ENCODE measurements at regions not wholly inside any gene's neighbourhood (a gene's known extent, or its start where the extent isn't known, plus 50 kb on each side); places are given as distances from the start of the nearest gene placed in this dataset.

DNA sequence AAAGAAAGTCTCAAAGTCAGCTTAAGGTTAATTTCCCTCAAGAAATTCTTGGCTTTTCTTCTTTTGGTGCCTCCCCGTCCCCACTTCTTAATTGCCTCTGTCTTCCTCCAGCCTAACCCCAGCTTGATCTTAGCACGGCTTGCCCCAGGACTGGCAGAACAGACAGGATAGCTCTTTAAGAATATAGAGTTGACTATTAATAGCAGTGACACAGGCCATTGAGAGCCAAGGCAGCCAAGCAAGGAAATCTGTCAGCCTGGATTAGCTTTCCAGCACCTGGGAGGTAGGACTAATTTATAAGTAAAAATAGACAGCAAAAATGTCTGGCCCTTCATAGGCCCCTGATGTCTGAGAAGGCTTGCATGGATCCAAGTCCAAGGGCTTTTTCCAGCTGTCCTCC lies 384.6 kb upstream of the SLC30A5 start:
- no peak for DNase-seq (ENCODE audit: low read depth in 2 of 2)

GRCh38 chr5:68710514-68710913 lies 383.3 kb upstream of the SLC30A5 start:
- no peak for DNase-seq (ENCODE audit: low read depth in 2 of 2)

GRCh38 chr5:68711293-68712200 lies 382.3 kb upstream of the SLC30A5 start:
- no peak for DNase-seq (ENCODE audit: low read depth in 2 of 2)

- no peak for DNase-seq (ENCODE audit: low read depth in 2 of 2)
Observed at GRCh38 chr5:68714810-68715209, 379.0 kb upstream of the SLC30A5 start.

DNA sequence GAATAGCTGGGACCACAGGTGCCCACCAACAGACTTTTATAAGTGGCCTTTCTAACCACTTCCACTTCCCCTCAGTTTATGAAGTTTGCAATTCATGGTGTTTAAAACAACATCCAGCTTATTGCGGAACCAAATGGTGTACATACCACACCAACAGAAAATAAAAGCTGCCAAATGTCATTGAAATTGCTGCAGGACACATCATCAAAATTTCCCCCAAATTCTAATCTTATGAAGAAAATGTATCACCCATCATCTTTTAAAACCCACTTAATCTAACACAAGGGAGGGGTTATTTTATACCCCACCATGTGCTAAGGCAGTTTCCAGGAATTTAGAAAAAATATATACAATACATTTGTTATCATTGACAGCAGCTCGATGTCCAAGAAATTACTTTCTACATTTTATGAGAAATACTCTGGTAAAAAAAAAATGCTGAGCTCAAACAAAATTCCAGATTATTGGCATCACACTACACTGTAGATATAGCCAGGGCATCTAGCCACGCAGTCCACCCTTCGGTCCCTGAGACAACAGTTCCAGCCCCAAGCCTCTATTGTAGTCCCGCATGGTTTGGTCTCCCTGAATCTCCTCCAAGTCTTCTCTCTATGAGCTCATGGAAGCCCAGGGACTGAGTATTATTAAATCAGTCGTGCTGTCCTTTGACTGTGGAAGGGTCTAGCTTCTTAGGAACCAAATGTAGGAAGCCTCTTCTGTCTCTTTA lies 372.8 kb upstream of the SLC30A5 start:
- no peak for DNase-seq (ENCODE audit: low read depth in 2 of 2)

- DNase-seq (ENCODE audit: low read depth in 2 of 2): no peak
Observed at GRCh38 chr5:68722357-68722756, 371.5 kb upstream of the SLC30A5 start.

DNA sequence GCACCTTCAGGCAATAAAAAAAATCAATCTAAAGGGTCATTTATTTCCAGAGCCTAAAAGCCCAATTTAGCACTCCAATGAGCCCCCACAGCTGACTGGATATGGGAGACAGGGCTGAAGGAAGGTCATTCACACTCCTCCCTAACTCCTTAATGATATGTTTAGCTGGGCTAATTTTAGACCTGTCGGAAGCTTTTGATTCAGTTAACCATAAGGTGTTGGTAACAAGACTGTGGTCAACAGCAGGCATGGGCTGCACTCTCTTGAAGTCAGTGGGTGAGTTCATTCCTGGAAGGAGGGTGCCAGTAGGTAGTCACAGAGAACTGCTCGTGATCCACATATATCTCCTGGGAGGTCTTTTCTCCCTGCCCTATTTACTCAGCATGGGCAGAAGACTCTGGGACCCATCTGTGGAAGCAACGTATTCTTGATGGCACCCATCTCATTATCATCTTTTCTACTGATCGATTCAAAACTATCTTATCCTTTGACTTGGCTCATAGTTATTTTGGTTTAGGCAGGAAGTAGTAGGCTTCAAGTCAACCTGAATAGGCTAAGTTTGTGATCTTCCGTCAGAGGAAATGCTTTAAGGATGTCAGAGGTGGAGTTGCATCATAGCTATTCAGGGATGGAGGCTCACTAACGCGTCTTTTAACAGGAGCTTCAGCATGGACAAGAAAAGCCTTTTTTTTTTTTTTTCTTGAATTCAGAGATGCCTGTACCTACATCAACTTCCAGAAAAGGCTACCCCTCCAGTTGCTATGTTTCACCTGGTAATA lies 367.7 kb upstream of the SLC30A5 start:
- DNase-seq (ENCODE audit: low read depth in 2 of 2): no peak

DNA sequence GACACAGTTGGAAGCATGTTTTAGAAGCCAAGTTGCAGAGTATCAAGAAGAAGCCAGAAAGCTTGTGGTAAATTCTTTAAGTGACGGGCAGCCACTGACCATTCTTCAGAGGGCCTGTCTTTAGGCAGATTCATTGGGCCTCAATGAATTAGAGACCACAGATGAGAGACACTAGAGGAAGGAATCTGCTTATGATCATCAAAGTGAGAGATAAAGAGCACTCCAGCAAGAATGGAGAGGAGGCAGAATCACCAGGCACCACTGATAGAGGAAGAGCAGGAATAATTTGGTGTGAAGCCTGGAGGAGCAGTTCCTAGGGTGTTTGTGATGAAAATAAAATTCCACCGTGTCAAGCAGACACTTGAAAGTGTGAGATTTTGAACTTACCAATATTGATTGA lies 365.9 kb upstream of the SLC30A5 start:
- no peak for DNase-seq (ENCODE audit: low read depth in 2 of 2)

DNA sequence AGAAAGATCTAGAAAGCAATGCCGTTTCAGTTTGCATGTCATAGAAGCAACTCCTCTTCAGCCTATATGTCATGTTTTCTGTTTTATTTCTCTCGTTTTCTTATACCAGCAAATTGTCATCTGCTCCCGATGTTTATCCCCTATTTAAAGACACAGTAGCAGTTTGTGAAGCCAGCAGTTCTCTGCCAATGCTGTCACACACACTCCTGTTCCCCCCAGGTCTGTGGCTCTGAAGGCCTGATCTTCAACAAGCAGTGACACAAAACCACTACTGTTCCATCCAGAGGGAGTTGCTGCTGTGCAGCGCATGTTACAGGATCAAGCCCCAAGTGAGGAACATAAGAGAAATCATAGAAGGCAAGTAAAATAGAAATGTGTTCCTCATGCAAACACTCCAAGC lies 364.1 kb upstream of the SLC30A5 start:
- DNase-seq (ENCODE audit: low read depth in 2 of 2): no peak

GRCh38 chr5:68730220-68730978 lies 363.4 kb upstream of the SLC30A5 start:
- DNase-seq (ENCODE audit: low read depth in 2 of 2): no peak

GRCh38 chr5:68730979-68731654 lies 362.7 kb upstream of the SLC30A5 start:
- DNase-seq (ENCODE audit: low read depth in 2 of 2): no peak

DNA sequence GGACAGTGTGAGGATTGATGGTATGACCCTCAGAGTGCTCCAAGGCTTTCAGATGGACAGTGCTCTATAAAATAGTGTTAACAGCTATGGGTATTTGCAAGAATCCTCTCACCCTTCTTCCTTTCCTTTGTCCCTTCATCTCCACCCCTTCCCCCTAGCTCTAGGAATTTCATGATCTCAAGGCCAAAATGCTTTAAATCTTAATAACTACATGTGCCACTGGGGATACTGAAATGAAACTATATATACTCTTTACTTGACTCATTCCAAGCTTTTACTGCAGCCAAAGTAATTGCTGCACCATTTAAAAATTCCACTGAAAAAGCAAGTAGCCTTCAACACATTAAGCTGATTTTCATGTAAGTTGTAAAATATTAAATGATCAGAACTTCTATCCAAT lies 361.6 kb upstream of the SLC30A5 start:
- DNase-seq (ENCODE audit: low read depth in 2 of 2): no peak

DNA sequence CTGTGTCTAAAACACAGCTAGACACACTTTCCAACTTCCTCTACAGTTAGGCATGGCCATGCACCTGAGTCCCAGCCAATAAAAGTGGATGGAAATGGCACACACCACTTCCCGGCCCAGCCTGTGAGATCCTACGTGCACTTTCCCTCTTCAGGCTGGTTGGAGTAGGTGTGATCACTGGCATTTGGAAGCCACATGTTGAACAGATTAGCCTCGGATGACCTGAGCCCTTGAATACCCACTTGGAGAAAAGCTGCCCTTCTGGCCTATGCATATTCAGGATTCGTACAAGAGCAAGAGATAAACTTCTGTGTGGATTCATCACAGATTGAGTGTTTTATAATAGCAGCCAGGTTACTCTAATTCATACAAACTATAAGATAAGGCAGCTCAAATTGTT lies 359.0 kb upstream of the SLC30A5 start:
- DNase-seq (ENCODE audit: low read depth in 2 of 2): no peak

GRCh38 chr5:68738236-68738635 lies 355.6 kb upstream of the SLC30A5 start:
- no peak for DNase-seq (ENCODE audit: low read depth in 2 of 2)

DNA sequence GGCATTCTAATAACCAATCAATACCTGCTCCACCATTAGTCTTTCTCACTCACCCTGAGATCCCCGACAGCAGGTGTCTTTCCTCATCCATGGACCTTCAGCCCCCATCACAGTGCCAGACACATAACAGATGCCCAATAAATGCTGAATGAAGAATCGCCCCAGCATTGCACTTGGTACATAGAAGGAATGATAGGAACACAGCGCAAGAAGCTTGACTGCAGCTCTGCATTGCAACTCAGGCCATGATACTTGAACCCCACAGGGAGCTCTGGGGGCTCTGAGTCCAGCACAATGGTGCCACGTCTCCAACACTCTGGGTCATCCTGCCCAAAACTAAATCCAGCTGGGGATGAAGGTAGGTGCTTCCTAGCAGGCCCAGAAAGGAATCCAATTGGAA lies 355.0 kb upstream of the SLC30A5 start:
- no peak for DNase-seq (ENCODE audit: low read depth in 2 of 2)

DNA sequence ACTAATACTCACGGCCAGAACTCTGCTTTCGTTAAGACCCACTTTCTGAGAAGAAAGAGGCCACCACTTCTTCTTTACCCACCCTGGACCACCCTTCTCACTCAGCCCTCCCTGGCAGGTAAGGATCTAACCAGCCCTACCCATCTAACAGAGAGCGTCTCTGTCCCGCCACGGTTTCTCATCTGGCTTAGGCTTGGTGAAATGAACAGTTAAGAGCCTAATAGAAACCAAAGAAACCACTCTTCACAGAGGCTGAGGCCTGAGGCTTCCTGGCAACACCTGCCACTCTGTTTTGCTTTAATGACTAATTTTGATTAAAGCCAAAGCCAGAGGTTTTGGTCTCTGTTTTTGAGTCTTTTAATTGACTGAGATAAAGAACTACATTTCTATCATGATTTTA lies 354.1 kb upstream of the SLC30A5 start:
- DNase-seq (ENCODE audit: low read depth in 2 of 2): no peak

- no peak for DNase-seq (ENCODE audit: low read depth in 2 of 2)
Observed at GRCh38 chr5:68740226-68740910, 353.4 kb upstream of the SLC30A5 start.

DNA sequence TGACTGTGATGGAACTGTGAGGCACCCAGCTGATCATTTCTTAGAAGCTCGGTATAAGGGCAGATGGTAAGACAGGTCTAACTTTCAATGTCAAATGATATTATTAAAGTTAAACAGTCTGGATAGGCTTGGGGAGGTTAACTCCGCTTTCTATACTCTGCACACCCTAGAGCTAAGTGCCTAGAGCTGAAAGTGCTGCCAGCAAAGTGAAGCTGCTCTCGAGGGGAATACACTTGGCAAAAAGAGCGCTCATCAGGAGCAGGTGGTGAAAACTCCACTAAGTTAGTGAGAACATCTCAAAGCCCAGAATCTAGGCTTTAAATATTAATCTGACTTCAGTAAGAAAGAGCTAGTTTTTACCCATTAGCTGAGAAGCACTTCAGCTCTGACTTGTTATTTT lies 349.6 kb upstream of the SLC30A5 start:
- no peak for DNase-seq (ENCODE audit: low read depth in 2 of 2)

GRCh38 chr5:68745448-68745847 lies 348.4 kb upstream of the SLC30A5 start:
- no peak for DNase-seq (ENCODE audit: low read depth in 2 of 2)

DNA sequence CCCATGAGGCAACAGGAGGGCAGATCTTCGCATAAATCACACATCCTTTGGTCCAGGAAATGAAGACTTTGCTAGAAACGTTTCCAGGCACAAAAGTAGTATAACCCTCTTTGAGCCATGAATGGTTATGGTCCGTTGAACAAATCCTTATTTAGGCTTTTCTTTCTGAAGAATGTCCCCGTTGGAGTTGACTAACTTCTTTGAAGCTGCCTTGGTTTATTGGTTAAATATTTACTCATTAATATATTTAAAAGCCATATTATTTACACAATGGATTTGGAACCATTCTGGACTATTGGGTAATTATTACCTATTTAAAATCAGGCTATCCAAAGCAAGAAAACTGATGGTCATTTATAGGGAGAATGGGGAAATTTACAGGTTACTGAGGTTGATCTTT lies 347.6 kb upstream of the SLC30A5 start:
- DNase-seq (ENCODE audit: low read depth in 2 of 2): no peak

Measured in stimulated activated CD4-positive, alpha-beta T cell treated with anti-CD3 and anti-CD28 coated beads, Interleukin-4, amount 100 ng/mL, for 48 hours (primary cell).